Skeletal muscle satellite cell (primary cell): ENCODE measurements at regions not wholly inside any gene's neighbourhood (a gene's known extent, or its start where the extent isn't known, plus 50 kb on each side); places are given as distances from the start of the nearest gene placed in this dataset.
"Not testable (repeated sequence)": the region's sequence is repeated elsewhere in the genome, so short reads cannot be mapped to it uniquely, and the experiment has no call there.

ENCODE experiments used
- H3K27me3 ChIP-seq: 2 replicates; pipeline ENCODE4 v1.7.0; 2013; ENCODE audit warnings: low read length; ENCODE audit not compliant: control insufficient read depth, insufficient read depth
- H3K36me3 ChIP-seq: 2 replicates; pipeline ENCODE4 v1.7.0; 2013; ENCODE audit warnings: mild to moderate bottlenecking, control low read depth, low read length; ENCODE audit not compliant: insufficient read depth
- H3K4me1 ChIP-seq: 2 replicates; pipeline ENCODE4 v1.7.0; 2013; ENCODE audit warnings: low read length; ENCODE audit not compliant: control insufficient read depth, insufficient read depth
- H3K4me2 ChIP-seq: 2 replicates; pipeline ENCODE4 v1.7.0; 2013; ENCODE audit warnings: mild to moderate bottlenecking, low read length
- H3K4me3 ChIP-seq: 2 replicates; pipeline ENCODE4 v1.7.0; 2013; ENCODE audit warnings: low read length
- H3K9ac ChIP-seq: 2 replicates; pipeline ENCODE4 v1.7.0; 2013; ENCODE audit warnings: mild to moderate bottlenecking, low read depth, low read length, moderate library complexity
- H3K9me3 ChIP-seq: replicated peaks from 2 replicates; pipeline ENCODE4 v1.7.0; 2013; ENCODE audit warnings: mild to moderate bottlenecking, control low read depth, low read length

GRCh38 chr2:195121341-195121740 is 535.7 kb upstream of the SLC39A10 start:
- Histone ChIP-seq H3K4me2 (no peak overlapping the region), H3K4me3 (no peak overlapping the region), H3K9ac (no peak overlapping the region), H3K36me3 (no peaks in the 10 kb centered on the region), H3K4me1 (no peaks in the 10 kb centered on the region), H3K27me3 (no peaks in the 10 kb centered on the region), H3K9me3 (no peaks in the 10 kb centered on the region)

DNA sequence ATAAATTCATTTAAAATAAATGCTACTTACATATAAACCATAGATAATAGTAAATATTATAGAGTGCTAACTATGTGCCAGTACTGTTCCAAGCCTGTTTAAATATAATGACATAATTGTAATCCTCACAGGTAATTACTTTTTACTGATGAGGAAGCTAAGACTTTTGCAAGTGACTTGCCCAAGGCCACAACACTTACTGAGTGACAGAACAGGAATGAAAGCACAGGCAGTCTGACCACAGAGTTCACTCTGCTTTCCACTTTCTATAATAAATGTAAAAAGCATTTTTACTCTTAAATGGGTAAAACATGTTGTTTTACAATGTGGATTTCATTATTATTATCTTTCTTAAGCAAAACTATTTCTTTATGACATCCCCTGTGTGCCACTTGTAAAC is 537.8 kb upstream of the SLC39A10 start:
- no peak overlapping the region for H3K9ac ChIP-seq
- no peaks in the 10 kb centered on the region for H3K27me3 ChIP-seq
- H3K4me3 ChIP-seq: no peak overlapping the region
- H3K9me3 ChIP-seq: no peaks in the 10 kb centered on the region
- H3K4me2 ChIP-seq: no peak overlapping the region
- no peaks in the 10 kb centered on the region for H3K4me1 ChIP-seq
- no peaks in the 10 kb centered on the region for H3K36me3 ChIP-seq

DNA sequence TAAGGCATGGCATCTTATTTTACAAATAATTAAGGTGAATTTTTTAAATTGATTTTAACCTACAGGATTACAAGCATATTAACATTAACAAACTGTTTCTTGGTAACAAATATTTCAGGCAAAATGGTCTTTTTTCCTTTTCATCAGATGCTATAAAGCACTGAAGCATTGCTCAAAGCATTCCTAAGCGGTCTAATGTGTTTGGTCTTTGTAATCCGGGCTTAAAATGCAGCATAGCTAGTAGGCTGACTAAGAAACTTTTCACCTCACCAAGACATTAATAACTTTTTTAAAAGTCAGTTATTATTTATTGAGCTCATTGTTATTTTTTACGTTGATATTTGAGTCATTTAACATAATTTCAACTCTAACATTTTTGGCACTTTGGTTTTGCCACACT is 538.8 kb upstream of the SLC39A10 start:
- H3K4me2 ChIP-seq: no peak overlapping the region
- no peaks in the 10 kb centered on the region for H3K27me3 ChIP-seq
- H3K9ac ChIP-seq: no peak overlapping the region
- no peaks in the 10 kb centered on the region for H3K9me3 ChIP-seq
- no peaks in the 10 kb centered on the region for H3K36me3 ChIP-seq
- H3K4me3 ChIP-seq: no peak overlapping the region
- H3K4me1 ChIP-seq: no peaks in the 10 kb centered on the region

- Histone ChIP-seq H3K4me2 (no peak overlapping the region), H3K4me3 (no peak overlapping the region), H3K9ac (no peak overlapping the region), H3K4me1 (no peaks in the 10 kb centered on the region), H3K36me3 (no peaks in the 10 kb centered on the region), H3K9me3 (no peaks in the 10 kb centered on the region), H3K27me3 (no peaks in the 10 kb centered on the region)
Measured at GRCh38 chr2:195117011-195117410, 540.0 kb upstream of the SLC39A10 start.

- no peaks in the 10 kb centered on the region for H3K4me1 ChIP-seq
- H3K27me3 ChIP-seq: no peaks in the 10 kb centered on the region
- H3K9ac ChIP-seq: no peak overlapping the region
- no peaks in the 10 kb centered on the region for H3K36me3 ChIP-seq
- no peaks in the 10 kb centered on the region for H3K9me3 ChIP-seq
- no peak overlapping the region for H3K4me3 ChIP-seq
- no peak overlapping the region for H3K4me2 ChIP-seq
Measured at GRCh38 chr2:195115738-195116137, 541.3 kb upstream of the SLC39A10 start.

- no peak overlapping the region for H3K9ac ChIP-seq
- H3K27me3 ChIP-seq: no peaks in the 10 kb centered on the region
- no peaks in the 10 kb centered on the region for H3K4me1 ChIP-seq
- H3K36me3 ChIP-seq: no peaks in the 10 kb centered on the region
- no peak overlapping the region for H3K4me3 ChIP-seq
- H3K9me3 ChIP-seq: no peaks in the 10 kb centered on the region
- H3K4me2 ChIP-seq: no peak overlapping the region
Measured at GRCh38 chr2:195108182-195108581, 548.8 kb upstream of the SLC39A10 start.

GRCh38 chr2:195106681-195107380 is 550.2 kb upstream of the SLC39A10 start:
- no peaks in the 10 kb centered on the region for H3K36me3 ChIP-seq
- no peaks in the 10 kb centered on the region for H3K27me3 ChIP-seq
- no peaks in the 10 kb centered on the region for H3K9me3 ChIP-seq
- H3K4me2 ChIP-seq: no peak overlapping the region
- H3K4me1 ChIP-seq: no peaks in the 10 kb centered on the region
- no peak overlapping the region for H3K9ac ChIP-seq
- no peak overlapping the region for H3K4me3 ChIP-seq

GRCh38 chr2:195105581-195105980 is 551.4 kb upstream of the SLC39A10 start:
- no peak overlapping the region for H3K9ac ChIP-seq
- H3K4me3 ChIP-seq: no peak overlapping the region

DNA sequence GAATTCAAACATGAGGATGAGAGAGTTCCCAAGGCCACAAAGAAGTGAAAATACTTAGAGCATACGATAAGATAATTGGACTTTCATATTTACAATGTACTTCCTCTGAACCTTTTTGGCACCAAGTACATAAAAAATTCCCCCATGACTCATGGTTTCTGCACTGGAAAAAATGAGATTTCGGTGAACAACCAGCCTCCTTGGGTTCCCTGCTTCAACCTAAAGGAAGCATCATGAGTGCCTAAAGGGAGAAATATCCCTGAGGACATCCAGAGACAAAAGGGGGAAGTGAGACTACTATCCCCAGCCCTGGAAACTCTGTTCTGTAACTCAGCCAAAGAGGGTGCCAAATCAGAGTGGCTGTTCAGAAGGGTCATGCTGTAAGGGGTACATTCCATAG is 562.7 kb upstream of the SLC39A10 start:
- H3K4me2 ChIP-seq: no peak overlapping the region
- H3K27me3 ChIP-seq: no peaks in the 10 kb centered on the region
- no peak overlapping the region for H3K4me3 ChIP-seq
- no peaks in the 10 kb centered on the region for H3K36me3 ChIP-seq
- no peak overlapping the region for H3K9ac ChIP-seq
- no peaks in the 10 kb centered on the region for H3K9me3 ChIP-seq
- H3K4me1 ChIP-seq: no peaks in the 10 kb centered on the region

More at GRCh38 chr2:195105581-195105980, 551.4 kb upstream of the SLC39A10 start:
- Histone ChIP-seq H3K4me1 (no peaks in the 10 kb centered on the region), H3K36me3 (no peaks in the 10 kb centered on the region), H3K9me3 (no peaks in the 10 kb centered on the region), H3K27me3 (no peaks in the 10 kb centered on the region), H3K4me2 (no peak overlapping the region)

DNA sequence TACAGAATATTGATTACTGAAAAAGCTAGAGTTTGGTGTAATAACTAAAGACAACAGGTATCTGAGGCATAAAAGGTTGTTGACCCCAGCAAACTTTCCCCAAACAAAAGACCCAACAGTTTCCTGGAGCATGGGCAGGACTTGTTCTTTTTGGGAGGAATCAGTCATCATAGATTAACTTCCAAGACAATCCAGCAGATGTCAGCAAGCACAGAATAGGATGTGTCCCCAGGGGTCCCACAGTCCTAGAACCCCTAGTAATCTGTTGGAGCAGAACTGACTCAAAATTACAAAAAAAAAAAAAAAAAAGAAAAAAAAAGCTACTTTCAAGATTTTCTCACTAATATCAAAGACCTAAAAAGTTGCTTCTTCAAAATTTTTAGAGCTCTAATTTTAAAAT is 564.7 kb upstream of the SLC39A10 start:
- no peak overlapping the region for H3K4me2 ChIP-seq
- H3K4me1 ChIP-seq: no peaks in the 10 kb centered on the region
- no peaks in the 10 kb centered on the region for H3K36me3 ChIP-seq
- H3K4me3 ChIP-seq: no peak overlapping the region
- H3K9ac ChIP-seq: no peak overlapping the region
- H3K9me3 ChIP-seq: no peaks in the 10 kb centered on the region
- no peaks in the 10 kb centered on the region for H3K27me3 ChIP-seq

DNA sequence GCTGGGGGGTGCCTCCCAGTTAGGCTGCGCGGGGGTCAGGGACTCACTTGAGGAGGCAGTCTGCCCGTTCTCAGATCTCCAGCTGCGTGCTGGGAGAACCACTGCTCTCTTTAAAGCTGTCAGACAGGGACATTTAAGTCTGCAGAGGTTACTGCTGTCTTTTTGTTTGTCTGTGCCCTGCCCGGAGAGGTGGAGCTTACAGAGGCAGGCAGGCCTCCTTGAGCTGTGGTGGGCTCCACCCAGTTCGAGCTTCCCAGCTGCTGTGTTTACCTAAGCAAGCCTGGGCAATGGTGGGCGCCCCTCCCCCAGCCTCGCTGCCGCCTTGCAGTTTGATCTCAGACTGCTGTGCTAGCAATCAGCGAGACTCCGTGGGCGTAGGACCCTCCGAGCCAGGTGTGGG is 584.2 kb upstream of the SLC39A10 start:
- not testable (repeated sequence) for H3K4me1 ChIP-seq, H3K9me3 ChIP-seq, H3K9ac ChIP-seq, H3K4me3 ChIP-seq, H3K36me3 ChIP-seq, H3K27me3 ChIP-seq, H3K4me2 ChIP-seq

- H3K27me3 ChIP-seq: no peaks in the 10 kb centered on the region
- no peaks in the 10 kb centered on the region for H3K4me1 ChIP-seq
- H3K9ac ChIP-seq: no peak overlapping the region
- H3K36me3 ChIP-seq: no peaks in the 10 kb centered on the region
- H3K4me2 ChIP-seq: no peak overlapping the region
- no peak overlapping the region for H3K4me3 ChIP-seq
- no peaks in the 10 kb centered on the region for H3K9me3 ChIP-seq
Measured at GRCh38 chr2:195057001-195057400, 600.0 kb upstream of the SLC39A10 start.
